Suppressor macrophage treated with lipopolysaccharide for 1 hour (primary cell): ENCODE measurements at regions not wholly inside any gene's neighbourhood (a gene's known extent, or its start where the extent isn't known, plus 50 kb on each side); places are given as distances from the start of the nearest gene placed in this dataset.
A peak's percentile ranks its signal among the peaks of the same experiment; 100 is the strongest.
"Not testable (repeated sequence)": the region's sequence is repeated elsewhere in the genome, so short reads cannot be mapped to it uniquely, and the experiment has no call there.

Experiments
- DNase-seq, 3 donors: peaks; one replicate each; pipeline ENCODE4 v3.0.0-alpha.2; 2020 to 2022

DNA sequence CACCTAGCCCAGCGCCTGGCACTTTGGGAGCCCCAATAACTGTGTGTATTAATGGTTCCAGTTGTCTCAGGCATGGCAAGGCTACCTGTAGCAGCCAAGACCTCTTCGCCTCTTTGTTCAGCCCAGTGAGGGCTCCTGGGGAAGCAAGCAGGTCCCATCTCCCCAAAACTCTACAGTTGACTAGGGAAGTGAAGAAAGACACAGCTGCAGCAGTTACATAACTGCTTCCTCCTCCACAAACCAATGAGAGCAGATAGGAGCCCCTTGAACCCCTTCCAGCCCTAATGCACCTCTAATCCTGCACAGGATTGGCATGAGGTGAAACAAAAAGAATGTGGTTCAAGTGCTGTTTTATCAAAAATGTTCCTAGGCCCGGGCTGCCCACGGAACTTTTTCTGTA, 100.5 kb downstream of the SYF2 start:
- DNase-seq: peak; percentile 34 to 52 (median 36)

DNA sequence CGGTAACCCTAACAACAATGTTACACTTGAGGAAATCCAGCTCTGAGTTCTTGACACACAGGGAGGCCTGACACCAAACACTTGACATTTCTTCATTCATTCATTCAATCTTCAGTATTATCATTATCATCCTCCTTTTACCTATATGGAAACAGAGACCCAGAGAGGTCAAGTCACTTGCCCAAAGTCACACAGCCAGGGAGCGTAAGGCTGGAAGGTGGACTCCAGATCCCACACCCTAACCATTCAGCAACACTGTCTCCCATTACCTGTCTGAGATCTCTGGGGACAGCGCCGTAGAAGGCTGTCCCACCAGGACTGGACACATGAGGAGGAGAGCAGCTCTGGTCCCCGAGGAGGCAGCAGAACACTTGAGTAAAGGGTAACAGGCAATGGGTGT, 101.4 kb downstream of the SYF2 start:
- DNase-seq: no peak

DNA sequence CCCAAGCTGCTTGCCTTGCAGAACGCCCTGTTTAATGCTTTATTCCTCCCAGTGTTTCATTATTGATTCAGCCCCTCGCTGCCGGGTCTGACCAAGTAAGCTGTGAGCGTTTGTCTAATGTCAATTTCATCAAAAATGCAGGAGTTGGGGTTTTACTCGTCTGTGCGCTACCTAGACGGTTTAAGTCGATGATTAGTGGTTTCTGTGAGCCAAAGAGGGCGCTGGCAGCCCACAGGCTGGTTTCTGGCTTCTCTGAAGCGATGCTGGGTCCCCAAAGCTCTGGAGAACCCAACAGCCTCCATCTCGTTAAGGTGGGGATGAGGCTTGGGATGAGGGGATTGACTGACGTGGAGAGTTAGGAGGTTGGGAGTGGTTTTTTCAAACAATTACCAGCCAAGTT, 102.9 kb downstream of the SYF2 start:
- DNase-seq: no peak

DNA sequence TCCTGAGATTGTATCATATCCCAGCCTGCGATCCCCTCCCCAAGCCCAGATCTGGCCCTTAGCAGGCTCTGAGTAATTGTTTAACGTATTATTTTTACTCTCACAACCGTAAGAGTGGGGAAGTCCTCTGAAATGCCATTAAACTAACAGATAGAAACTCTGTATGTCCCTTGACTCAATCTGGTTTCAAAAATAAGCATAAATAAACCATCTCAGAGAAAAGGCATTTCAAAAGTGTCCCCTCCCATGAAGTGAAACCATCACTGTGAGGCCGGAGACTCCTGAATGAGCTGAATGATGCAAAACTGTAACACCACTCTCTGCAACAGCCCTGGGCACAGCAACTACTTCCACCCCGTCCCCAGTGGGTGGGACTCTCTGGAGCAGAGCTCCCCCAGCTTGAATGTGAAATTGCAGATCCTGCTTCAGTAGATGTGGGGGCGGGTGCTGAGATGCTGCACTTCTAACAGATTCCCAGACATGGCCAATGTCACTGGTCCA, 104.1 kb downstream of the SYF2 start:
- peak; percentile 62 to 83 (median 81) for DNase-seq

DNA sequence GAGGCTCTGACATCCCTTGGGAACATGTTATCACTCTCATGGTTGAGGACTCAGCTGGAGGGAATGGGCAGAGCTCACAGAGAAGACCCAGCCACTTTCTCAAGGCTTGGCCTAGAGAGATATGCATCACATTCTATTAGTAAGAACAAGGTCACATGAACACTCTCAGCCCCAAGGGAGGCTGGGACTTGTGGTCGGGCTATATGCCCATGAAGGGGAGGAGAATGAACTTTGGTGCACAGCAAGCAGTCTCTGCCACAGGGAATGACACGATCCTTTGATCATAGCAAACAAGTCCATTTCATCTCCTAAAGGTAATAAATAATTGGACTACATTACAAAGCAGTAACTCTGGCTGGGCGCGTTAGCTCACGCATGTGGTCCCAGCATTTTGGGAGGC, 105.7 kb downstream of the SYF2 start:
- no peak for DNase-seq

DNA sequence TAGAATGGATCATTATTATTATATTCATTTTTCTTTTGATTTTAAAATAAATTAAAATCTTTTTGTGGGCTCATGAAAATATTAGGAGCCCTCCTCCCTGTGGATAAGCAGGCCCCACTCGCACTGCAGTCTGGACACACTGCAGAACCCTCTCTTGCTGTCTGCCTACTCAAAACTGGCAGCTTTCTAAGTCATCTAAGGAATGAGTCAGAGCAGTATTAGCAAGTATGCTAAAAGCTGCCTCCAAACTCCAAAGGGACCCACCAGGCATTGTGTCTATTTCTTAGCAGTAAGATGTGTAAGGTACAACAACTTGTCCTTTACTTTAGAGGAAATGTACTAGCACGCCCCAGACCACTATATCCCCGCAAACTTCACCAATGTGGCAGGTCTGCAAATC, 108.8 kb downstream of the SYF2 start:
- DNase-seq: peak; percentile 49 to 64 (median 55)

DNA sequence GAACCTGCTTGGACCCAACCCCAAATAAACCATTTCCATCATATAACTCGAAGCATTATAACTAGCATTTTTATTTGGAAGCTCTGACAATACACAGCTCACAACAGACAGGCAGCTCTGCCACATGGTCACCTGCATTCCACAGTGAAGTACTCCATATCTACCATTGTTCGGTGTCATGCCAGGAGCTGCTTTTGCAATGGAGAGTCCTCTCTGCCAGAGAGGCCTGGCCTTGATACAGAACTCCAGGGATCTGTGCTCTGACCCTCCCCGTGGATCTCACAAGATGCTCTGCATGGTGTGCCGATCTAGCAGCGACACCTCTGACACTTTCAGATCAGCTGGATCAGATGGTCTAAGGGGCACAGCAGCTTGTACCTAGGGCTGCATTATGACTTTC, 109.6 kb downstream of the SYF2 start:
- DNase-seq: no peak

DNA sequence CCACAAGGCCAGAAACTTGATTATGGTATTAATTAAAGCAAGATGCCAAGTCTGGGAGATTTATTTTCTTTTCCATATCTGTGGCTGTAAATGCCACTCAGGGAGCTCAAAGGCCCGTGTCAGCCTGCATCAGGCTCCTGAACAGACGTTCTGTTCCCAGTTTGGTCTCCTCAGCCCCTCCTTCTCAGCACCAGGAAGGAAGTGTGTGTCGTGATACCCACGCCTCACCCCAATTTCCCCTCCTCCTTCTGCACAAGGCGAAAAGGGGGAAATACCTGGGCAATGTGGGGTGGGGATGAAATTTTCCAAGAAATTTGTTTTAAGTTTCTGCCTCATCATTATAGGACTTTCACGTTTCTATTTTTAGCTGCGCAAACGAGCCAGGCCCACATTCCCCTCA, 112.0 kb downstream of the SYF2 start:
- peak; percentile 59 to 68 (median 63) for DNase-seq

DNA sequence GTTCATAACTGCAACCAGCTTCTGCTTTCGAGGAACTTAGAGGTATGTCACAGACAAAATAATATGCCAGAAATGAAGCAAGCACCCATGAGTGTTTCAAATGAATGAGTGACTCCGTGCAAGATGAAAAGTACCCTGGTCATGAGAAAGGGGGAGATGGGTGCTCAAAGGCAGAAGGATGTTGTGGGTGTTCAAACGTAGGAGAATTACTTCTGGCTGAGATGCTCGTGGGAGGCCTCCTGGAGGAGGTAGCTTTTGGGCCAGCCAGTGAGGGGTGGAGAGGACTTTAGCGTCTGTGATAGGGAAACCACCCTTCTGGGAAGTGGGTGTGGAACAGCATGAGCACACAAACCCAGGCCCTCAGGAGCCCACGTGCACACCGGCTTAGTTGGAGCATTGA, 113.8 kb downstream of the SYF2 start:
- DNase-seq: peak; percentile 86 to 90 (median 88)

DNA sequence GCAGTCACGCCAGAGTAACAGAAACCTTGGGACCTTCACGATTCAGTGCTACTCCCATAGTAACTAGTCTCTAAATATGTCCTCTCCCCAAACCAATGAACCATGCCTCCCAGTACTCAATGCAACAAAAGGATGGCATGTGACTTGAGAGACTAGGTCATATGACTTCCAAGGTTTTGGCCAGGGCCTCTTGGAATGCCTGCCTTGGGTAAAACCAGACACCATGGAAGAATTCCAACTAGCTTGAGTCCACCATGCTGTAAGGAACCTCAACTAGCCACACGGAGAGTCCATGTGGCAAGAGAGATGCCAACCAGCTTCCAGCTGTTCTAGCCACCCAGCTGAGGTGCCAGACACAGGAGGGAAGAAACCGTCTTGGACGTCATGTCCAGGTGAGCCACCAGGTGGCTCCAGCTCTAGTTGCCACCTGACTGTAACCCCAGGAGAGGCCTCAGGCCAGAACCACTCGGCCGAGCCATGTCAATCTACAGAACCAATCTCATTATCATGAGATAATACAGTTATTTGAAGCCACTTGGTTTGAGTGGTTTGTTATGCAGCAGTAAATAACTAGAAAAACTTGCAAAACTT, 115.0 kb downstream of the SYF2 start:
- DNase-seq: no peak

DNA sequence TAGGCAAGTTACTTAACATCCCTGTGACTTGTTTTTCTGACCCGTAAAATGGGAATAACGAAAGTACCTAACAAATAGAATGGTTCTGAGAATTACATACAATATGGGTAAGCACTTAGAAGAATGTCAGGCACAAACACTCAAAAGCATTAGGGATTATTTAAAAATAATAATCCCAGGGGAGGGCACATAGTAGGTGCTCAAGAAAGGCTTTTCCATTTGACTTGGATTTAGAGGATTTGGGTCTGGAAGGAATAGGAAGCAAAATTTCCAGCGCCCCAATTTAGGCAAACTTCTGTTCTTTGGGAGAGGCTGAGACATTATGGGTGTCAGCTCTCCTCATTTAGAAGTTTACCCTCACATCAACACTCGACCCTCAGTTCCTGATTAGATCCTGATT, 115.5 kb downstream of the SYF2 start:
- DNase-seq: no peak

DNA sequence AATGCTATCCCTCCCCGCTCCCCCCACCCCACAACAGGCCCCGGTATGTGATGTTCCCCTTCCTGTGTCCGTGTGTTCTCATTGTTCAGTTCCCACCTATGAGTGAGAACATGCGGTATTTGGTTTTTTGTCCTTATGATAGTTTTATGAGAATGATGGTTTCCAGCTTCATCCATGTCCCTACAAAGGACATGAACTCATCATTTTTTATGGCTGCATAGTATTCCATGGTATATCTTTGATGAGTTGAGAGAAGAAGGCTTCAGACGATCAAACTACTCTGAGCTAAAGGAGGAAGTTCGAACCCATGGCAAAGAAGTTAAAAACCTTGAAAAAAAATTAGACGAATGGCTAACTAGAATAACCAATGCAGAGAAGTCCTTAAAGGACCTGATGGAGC, 116.2 kb downstream of the SYF2 start:
- DNase-seq: not testable (repeated sequence)

DNA sequence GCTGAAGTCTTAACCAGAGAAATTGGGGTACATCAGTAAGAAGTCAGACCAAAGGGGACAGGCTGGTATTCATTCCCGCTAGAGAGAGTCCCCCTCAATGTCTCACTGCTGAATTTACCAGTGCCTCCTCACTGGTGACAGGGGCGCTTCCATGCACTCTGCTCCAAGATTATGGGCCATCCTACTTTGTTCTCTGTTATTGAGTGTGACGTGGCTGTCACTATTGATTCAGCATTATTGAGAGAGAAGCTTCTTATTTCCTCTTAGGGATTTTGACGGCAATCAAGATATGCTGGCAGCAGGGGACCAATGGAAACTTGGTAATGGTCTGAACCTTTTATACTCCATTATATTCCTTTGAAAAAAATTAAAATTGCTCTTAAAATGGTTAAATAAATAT, 118.6 kb downstream of the SYF2 start:
- peak in 1 of 3 donors; percentile 29 for DNase-seq

DNA sequence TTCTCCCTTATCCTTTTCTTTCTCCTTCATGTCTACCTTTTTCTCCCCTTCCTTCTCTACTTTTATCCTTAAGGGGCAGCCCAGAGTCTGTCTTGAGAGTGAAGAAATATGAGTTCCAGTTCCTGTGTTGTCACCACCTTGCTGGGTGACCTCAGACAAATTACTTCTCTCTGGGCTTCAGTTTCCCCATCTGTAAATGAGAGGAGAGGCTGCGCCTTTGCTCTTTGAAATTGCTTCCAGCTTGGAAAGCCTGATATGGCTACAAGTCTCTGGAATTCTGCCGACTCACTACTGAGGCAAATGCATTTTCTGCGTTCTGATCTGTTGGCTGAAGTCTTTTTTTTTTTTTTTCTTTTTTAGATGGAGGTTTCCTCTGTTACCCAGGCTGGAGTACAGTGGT, 119.2 kb downstream of the SYF2 start:
- peak; percentile 63 to 68 (median 65) for DNase-seq

DNA sequence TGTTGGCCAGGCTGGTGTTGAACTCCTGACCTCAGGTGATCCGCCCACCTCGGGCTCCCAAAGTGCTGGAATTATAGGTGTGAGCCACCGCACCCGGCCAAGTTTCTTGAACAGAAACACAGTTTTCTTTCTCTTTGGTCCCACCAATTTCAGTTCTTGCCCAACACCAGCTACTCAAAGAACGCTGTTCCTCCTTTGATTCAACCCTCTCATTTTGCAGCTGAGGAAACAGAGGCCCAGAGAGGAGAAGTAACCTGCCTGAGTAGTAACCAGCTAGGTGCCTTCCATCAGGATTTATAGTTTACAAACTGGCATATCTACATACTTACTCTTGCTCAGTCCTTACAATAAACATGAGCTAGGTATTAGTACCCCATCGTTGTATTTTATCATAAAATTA, 119.9 kb downstream of the SYF2 start:
- peak in 1 of 3 donors; percentile 23 for DNase-seq

DNA sequence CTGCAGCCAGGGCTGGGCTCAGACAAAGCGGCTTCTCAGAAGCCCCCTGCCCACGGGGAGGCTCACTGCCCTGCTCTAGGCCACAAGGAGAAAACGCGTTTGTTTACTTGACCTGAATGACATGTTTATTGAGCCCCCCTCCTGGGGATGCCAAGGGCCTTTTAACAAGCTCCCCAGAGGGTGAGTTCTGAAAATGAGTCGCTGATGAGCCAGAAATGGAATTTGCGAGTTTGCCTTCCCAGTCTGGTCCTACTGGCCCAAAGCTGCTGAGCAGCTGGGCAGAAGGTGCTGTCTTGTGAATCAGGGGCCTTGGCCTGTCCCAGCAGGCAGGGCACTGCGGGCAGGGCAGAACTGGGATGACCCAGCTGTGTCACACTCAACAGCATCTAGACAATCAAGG, 120.6 kb downstream of the SYF2 start:
- peak in 2 of 3 donors; percentile 23 to 24 for DNase-seq

DNA sequence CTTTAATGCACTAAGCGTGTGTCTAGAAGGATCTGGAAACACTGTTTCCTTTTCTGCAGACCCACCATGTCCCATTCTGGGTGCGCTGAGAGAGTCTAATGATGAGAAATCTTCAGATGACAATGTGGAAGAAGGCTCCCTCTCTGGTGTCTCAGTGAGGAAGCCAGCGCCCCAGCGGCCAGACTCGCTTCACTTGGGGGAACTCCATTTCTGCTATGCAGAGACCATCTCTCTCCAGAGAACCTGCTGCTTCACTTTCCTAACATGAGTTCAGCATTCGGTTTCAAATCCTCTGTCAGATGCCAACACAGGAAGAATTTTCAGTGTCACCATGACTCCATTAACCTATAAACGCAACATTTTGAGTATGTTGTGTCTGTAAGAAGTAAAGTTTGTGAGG, 121.8 kb downstream of the SYF2 start:
- peak; percentile 79 to 84 (median 81) for DNase-seq

DNA sequence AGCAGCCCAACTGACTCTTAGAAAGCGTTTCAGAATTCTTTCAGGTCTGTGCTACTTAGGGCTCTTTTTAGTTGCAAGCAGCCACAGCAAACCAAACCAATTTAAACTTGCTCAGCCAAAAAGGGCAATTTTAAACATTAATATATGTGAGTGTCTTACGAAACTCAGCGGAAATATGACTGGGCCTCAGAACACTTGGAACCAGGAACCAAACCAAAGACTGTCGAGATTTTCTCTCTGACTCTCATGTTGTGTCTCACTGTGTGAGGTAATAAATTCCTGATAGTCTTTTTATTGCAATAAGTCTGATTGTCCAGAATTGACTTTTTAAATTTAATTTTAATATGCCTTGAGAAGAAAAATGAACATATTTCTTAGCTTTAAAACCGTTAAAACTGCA, 122.3 kb downstream of the SYF2 start:
- DNase-seq: peak; percentile 57 to 82 (median 75)

DNA sequence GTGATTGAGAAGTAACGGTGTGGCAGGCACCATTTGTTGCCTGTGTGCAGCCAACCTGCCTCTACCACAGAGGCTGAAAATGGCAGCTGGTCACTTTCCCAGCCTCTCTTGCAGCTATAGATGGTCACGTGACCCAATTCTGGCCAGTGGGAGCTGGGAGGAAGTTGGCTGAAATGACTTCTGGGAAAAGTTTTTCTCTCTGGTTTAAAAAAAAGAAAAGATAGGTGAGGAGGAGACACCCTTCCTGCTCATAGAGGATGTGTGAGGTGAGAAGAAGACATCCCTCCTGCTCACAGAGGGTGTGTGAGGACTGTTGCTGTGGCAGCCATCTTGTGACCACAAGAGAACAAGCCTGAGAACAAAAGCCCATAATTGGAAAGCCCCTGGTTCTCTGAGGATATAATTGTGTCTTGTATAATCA, 122.8 kb downstream of the SYF2 start:
- peak in 2 of 3 donors; percentile 29 to 40 for DNase-seq

DNA sequence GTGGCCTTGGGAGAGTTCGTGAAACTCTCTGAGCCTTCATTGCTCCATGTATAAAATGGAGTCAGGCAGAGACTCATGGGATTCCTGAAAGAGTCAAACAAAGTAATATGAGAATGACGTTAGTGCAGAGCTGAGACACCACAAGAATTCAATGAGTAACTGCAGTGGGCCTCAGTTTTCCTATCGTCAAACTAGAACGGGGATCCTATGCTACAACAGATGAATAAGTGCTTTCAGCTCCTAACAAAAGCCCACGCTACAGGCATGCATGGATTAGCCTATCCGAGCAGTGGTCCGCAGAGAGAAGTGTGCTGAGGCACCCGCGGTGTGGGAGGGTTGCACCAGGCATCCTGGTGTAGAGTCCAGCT, 124.7 kb downstream of the SYF2 start:
- no peak for DNase-seq

DNA sequence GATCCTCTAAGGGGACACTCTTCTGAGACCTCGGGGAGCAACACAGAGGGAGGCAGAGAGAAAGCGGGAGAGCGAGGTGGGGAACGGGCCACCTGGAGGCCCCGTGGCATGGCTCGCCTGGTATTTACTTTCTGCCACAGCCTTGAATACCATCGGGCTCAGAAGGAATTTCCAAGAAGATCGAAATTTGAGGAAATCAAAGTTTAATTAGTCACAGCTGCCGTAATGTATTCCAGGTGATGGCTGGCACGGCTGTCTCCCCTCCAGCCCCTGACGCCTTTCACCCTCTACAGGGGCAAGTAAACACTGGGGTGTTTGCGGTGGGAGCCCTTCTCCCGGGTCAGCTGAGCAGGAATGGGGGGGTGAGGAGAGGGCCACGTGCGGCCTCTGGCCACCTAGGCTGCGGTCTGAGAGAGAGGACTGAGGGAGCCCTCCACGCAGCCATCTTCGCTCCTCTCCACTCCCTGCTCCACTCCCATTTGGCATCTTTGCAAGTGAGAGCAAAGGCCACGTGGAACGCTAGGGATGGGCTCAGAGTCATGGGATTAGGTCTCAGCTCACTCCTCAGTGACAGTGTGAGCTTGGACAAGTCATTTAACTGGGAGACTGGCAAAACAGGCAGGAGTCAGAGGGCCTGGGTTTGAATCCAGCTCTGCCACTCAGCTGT, 125.2 kb downstream of the SYF2 start:
- DNase-seq: no peak

DNA sequence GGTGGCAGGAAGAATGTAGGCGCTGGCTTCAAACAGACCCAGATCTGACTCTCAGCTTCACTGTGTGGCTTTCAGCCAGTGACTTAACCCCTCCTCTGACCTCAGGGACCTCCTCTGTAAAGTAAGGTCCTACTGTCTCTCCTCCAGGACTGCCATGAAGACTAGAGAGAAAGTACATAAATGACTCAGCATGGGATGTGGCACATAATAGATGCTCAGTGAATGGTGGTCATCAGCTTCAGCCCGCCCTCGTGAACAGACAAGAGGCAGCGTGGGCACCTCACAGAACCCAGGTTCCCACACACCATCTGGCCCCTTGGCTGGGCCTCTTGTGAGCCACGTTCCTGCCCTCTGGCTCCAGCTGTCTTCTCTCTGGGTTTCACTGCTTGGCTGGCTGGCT, 126.0 kb downstream of the SYF2 start:
- no peak for DNase-seq

DNA sequence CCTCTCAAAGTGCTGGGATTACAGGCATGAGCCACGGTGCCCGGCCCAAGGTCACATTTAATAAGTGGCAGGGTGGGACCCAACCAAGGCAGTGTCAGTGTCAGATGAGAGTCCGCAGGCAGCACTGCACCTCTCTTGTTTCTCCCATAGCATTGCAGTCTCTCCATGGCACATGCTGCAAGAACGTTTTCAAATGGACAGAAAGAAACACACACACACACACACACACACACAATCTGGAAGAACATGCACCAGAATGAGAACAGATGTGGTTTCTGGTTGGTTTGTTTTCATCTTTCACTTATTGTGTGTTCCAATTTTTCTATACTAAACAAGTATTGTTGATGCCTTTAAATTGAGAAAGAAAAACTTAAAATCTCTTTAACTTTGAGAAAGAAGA, 126.5 kb downstream of the SYF2 start:
- DNase-seq: no peak

DNA sequence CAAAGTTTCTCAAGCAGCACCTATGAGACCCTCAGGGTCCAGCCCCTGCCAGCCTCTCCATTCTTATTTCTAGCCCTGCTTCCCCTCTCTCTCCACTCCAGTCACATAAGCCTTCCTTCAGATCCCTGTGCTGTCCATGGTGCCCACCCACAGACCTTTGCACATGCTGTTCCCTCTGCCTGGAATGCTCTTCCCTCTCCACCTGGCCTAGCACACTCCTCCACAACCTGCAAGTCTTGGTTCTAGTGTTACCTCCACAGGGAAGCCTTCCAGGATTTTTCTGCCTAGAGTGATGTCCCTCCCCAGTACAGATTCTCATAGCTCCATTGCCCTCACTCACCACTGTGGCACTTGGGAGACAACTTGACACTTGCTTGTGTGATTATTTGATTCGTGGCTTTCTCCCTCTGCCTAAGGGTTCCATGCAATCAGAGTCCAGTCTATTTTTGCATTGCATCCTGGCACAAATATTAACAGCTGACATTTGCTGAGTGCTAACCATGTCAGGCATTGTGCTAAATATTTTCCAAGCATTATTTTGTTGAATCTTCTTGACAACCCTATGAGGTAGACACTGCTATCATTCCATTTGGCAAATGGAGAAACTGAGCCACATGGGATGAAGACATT, 127.3 kb downstream of the SYF2 start:
- DNase-seq: no peak
